HG02970 (cell line): ENCODE measurements at regions not wholly inside any gene's neighbourhood (a gene's known extent, or its start where the extent isn't known, plus 50 kb on each side); places are given as distances from the start of the nearest gene placed in this dataset.

Experiments used
- ATAC-seq: cut with Tn5 transposase; IDR thresholded peaks from one replicate; pipeline ENCODE4 v1.9.1; 2021; ENCODE audit warnings: mild to moderate bottlenecking, moderate library complexity, moderate number of reproducible peaks; ENCODE audit not compliant: unreplicated experiment, low FRiP score

DNA sequence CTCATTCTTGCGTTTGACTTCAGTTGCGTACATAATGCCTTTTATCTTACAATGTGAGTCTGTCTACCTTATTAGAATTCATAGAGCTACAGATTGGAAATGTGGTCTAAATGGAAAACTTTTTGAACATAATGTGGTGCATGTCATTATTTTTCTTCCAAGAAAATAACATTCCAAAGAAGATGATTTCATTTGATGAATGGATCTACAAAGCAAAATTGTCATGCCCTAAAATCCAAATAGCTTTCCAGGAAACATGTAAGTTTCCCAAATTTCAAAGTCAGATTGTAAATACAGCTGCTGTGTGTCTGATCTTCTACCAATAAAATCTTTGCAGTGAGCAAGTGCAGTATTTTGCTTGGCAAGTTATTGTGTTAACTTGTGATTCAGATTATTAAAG, 101.8 kb upstream of the FZD8 start:
- no peak for ATAC-seq

GRCh38 chr10:35743351-35743750, 101.3 kb upstream of the FZD8 start:
- ATAC-seq: no peak

- ATAC-seq: no peak
Observed at GRCh38 chr10:35739998-35740397, 97.9 kb upstream of the FZD8 start.

DNA sequence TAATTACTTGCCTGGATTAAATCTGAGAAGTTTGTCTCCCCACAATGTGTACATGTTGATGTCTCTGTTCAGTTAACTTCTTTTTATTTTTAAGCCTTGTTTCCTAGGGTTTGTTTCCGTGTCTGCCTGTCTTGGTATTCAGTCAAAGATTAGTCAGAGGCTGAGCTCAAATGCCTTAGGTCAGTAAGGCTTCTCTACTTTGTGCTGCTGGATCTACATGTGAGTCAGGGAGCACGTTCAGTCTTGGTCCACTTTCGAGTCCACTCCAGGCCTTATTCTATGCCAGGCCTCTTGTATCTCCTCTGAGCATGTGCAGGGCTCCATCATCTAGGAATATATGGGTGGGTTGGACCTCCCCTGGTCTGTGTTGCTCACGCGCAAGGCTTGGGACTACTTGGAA, 93.3 kb upstream of the FZD8 start:
- ATAC-seq: no peak

DNA sequence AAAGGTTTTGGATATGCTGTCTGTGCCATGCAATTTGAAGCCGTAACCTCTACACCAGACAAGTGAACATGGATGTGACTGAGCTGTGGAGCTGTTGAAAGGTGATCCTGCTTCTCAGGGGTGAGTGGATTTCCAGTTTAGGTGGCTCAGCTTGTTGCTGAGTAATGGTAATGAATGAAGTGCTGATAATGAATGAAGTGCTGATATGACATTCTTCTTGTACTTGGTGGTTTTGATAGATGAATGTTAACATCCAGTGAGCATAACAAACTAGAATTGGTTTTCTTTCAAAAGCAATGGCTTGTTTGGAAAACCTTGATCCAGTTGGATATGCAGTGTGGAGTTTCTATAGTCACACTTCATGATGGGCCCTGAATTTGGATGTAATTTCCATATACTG, 89.7 kb upstream of the FZD8 start:
- ATAC-seq: no peak

GRCh38 chr10:35728341-35728740, 86.2 kb upstream of the FZD8 start:
- ATAC-seq: no peak

DNA sequence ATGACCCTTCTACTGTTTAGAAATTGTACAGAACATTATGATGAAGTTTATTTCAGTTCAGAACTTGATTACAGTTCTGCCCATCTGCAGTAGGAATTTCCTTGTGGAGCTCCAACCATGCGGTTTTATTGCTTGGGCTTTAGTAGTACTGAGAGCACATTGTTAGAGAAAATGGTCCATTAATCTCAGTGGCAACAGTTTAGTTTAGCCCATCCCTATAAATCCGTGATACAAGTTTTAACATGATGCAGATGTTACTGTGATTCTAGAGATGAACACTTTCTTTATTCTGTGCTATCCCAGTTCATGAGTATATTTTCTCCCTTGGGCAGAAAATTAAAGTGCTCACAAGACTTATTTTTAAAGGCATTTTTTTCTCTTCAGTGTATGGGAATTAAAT, 84.8 kb upstream of the FZD8 start:
- ATAC-seq: no peak

DNA sequence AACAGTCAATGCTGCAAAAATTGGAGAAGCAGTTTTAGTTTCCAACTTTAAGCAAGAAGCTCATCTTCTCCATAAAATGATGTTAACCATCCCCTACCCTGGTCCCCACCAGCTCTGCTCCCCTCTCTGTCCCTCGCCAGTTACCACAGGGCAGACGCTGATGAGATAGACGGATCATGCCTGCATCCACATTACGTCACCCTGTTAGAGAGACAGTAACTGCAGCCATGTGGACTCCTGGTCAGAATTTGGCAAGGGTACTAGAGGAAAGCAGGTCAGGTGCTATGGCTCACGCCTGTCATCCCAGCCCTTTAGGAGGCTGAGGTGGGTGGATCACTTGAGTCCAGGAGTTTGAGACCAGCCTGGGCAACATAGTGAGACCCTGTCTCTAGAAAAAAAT, 81.9 kb upstream of the FZD8 start:
- no peak for ATAC-seq

GRCh38 chr10:35723059-35723458, 81.0 kb upstream of the FZD8 start:
- no peak for ATAC-seq

GRCh38 chr10:35722636-35723035, 80.5 kb upstream of the FZD8 start:
- ATAC-seq: no peak

- ATAC-seq: no peak
Observed at GRCh38 chr10:35722226-35722625, 80.1 kb upstream of the FZD8 start.

GRCh38 chr10:35720366-35720765, 78.3 kb upstream of the FZD8 start:
- no peak for ATAC-seq

- no peak for ATAC-seq
Observed at GRCh38 chr10:35716776-35717175, 74.7 kb upstream of the FZD8 start.

- ATAC-seq: no peak
Observed at GRCh38 chr10:35712486-35712885, 70.4 kb upstream of the FZD8 start.

DNA sequence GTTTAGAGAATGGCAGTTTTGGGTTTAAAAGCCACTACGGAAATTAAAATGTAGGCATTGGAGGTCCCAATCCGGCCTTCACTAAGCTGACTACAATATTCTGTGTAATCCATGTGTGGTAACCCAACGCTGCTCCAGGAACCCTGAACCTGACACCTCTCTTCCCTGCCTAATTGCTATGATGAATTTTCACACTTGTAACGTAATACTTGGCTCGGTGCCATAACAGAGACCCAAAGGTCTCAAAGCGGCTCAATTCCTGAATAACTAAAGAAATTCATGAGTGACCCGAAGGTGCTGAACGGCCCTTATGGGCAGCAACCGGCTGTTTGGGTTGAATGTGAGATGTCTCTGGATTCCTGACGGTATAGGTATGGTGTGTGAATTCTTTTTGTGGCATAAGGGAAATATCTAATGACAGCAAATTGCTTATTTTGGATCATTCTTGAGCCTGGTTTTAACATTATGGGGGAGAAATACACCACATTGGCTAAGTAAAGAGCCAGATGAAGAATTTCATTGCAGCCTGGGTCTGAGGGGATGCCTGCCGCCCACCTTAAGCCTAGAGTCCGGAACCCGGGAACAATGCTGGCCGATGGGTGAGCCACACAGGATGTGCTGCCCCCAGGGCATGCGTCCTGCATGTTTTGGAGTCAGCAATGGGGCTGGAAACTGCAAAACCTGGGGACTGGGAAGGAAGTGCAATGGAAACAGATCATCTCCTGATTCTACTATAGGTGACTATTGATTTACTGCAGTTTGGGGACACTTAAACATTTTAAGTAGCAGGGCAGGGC, 69.7 kb upstream of the FZD8 start:
- no peak for ATAC-seq

DNA sequence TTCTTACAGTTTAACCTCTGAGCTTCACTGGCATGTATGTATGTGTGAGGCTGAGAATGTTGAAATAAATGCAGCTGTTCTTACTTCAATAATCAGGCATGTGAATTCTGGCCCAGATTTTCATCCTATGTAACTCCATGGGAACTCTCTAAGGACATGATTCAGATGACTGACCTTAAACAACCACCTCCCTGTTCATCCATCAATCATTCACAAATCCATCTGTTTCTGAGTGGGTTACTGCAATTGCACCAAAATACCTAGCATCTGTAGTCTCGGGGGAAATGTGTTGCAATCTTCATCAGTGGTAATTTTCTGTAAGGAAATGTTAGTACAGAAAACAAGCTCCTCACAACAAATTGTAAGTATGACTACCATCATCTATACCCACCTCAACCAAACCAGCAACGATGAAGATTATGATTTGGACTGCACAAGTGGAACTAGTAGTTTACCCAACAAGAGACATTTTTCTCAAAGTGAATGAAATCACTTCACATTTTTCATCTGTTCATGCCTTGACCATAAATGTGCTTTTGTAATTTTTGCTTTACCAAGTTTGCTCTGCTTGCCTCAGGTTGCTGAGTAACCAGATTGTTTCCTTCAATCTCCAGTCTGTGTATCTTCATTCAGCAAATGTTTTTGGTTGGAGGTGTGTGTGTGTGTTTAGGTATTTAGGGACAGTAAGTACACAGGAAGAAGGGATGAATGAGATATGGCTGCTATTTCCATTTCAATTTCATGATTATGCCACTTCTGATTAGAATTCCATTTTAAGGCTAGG, 65.7 kb upstream of the FZD8 start:
- no peak for ATAC-seq

- no peak for ATAC-seq
Observed at GRCh38 chr10:35706959-35707358, 64.9 kb upstream of the FZD8 start.

DNA sequence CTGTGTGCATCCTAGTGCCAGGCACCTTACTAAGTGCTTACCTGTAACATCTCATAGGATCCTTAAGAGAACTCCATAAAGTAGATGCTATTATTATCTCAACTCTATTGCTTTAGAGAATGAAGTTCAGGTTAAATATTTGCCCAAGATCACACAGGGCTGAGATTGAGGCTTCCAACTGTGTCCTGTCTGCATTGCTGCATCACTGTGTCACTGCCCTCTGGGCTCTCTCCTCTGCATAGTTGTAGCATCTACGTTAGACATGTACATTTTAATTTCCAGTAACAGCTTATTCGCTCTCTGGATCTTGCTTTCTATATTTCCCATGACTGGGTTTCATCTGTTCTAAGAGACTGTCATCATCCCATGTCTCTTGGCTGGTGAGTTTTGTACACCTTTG, 63.6 kb upstream of the FZD8 start:
- no peak for ATAC-seq

DNA sequence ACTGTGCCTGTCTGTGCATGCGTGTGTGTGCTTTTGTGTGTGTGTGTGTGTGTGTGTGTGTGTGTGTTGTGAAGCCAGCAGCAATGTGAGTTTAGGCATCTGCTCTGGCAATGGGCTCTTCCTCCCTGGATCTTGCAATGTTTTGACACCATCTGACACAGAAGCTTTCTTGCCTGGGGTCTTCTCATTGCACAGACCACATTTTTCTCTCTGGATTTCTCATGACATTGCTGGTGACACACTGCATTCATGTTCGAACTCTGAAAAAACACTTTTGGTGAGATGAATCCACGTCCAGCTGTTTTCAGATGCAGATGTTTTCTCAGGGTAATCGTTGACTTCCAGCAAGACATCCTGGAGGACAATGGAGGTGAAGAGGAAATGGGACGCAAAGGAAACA, 63.0 kb upstream of the FZD8 start:
- no peak for ATAC-seq

DNA sequence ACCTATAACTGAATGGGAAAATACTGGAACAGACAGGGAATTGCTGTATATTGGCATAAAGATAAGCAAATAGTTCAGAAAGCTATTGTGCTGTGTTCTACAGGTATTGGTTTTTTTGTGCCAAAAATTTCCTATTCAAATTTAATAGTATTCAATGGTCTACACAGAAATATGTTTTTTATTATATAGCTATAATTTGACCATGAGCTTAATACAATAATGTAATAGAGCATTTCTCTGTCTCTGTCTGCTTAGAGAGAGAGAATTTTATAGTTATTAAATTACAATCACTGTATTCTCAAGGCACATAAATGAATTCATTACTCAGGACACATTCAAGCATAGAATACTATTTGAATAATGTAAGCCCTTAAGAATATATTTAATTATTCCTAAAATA, 62.3 kb upstream of the FZD8 start:
- ATAC-seq: no peak

DNA sequence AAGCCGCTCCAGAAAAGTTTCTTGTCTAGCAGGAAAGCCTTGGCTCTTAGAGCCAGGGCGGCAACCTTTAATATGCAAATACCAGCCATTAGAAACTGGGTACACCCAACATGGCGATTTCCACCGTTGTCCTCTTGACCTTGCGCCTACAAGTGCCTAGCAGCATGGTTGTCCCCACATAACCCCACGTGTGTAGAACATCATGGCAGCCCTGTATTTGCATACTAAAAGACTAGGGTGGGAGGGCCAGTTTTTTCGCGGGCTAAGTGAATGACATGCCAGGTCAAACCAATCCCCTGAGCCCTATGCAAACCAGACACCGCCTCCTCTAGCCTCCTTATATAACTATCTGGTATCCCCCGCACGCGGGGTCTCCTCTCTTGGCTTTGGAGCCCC, 58.4 kb upstream of the FZD8 start:
- no peak for ATAC-seq

DNA sequence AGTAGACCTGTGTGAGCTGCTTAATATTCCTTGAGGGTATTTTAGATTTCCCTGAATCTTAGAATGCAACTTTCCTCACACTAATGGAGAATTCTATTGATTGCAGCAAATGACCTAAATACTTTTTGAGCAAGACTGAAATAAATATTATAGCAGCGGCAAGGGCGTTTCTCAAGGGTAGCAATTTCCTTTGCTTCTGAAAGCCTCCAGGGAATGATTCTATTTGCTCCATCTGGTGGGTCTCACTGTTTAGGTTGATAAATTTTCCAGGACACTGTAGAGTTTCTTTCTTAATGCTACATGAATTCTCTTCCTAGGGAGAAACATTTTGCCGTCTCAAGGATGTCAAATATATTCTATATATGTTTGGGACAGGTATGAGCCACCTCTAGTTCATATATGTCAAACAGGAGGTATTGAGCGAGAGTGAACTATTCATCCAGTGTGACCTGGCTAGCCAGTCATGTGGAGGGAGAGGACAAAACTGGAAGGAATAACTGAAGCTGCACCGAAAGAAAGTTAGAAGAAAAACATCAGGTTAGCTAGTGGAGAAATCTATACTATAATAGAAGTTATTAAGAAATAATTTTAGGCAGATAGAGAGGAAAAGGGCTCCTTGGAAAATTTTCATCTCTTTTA, 57.9 kb upstream of the FZD8 start:
- no peak for ATAC-seq
